HG03469 (cell line): ENCODE measurements at regions not wholly inside any gene's neighbourhood (a gene's known extent, or its start where the extent isn't known, plus 50 kb on each side); places are given as distances from the start of the nearest gene placed in this dataset.

Experiments
- ATAC-seq: cut with Tn5 transposase; IDR thresholded peaks from one replicate; pipeline ENCODE4 v1.9.1; 2021; ENCODE audit warnings: mild to moderate bottlenecking, moderate library complexity, moderate number of reproducible peaks; ENCODE audit not compliant: unreplicated experiment

DNA sequence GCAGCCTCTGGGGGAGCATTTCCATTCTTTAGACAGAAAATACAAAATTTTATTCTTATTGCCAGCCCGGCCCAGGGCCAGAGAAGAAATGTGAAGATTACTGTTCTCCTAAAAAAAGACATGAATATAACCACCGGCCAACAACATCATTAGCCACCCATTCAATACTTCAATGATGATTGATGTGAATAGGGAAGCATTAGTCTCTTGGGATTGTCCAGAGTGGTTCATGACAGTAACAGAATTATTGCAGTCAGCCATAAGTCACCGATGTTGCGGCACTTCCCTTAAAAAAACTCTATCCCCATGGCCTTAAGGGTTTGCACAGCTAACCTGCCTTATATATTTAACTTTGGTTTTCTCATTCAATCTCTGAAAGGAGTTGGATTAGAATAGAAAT is 418.7 kb downstream of the CENPC start:
- no peak for ATAC-seq

DNA sequence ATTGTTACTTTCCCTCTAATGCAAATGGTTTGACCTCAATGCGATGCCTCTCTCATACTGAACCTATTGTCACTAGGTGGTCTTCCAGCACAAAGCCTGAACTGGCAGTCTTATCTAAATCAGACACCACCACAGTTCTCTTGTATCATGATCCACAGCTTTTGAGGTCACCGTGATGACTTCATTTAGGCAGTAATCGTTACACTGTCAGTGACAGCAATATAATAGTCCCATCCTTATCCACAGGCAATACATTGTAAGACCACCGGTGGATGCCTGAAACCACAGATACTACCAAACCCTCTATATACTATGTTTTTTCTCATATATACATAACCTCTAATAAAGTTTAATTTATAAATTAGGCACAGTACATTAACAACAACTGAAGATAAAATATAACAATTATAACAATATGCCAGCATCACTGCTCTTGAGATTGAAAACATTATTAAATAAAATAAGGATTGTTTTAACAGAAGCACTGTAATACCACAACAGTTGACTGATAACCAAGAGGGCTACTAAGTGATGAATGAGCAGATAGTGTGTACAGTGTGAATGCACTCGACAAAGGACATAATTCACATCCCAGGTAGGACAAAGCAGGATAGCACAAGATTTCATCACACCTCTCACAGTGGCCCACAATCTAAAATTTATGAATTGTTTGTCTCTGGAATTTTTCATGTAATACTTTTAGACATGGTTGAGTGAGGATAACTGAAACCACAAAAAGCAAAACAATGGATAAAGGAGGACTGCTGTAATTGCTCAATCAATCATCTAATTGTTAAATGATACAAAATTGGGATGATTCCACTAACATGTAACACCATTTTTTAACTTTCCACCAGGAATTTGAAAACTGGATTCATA is 419.4 kb downstream of the CENPC start:
- no peak for ATAC-seq

DNA sequence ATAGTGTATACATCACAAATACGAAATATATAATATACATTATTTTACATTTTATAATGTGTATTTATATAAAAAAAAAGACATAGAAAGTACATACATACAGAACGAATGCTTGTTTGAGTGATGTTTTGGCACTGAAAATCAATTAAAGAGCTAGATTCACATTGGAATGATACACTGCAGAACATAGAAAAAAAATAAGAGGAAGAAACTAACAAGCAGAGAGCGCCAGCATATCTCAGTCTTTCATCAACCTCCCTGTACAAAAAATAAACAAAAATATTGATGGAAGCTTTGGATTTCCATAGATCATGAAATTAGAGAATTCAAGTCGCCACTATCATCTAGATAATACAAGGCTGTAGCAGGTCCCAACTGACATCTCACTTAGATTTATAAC is 420.6 kb downstream of the CENPC start:
- no peak for ATAC-seq

DNA sequence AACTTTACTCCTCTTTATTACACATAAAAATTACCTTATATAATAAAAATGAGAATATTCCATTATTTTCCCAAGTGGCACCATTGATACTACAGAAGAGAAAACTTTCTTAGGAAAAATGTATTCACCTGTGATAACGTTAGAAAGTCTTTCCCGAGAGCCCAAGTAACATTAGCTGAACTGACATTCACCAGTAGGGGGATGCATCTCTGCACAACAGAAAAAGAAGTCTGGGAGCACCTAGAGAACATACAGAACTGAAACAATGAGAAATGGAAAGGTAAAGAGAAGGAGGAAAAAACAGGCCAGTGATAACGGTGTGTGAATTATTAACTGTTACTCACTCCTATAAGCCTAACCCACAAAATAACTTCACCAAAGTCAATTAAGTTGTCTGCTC is 423.3 kb downstream of the CENPC start:
- no peak for ATAC-seq

DNA sequence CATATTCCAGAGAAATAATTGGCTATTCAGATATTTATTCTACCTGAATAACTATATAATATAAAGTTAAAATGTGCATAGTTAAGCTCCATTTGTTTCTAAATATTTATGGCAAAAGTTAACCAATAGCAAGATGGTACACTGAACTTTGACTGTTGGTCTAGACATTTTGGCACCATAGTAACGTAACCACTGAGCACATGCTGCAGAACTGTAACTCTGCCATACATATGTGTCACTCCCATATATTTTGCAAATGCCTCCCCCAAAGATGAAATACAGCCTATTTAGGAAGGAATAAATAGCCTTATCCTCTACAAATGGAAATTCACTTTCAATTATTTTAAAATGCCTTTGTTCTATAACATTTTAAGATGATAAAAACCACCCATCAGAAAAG is 424.9 kb downstream of the CENPC start:
- no peak for ATAC-seq

DNA sequence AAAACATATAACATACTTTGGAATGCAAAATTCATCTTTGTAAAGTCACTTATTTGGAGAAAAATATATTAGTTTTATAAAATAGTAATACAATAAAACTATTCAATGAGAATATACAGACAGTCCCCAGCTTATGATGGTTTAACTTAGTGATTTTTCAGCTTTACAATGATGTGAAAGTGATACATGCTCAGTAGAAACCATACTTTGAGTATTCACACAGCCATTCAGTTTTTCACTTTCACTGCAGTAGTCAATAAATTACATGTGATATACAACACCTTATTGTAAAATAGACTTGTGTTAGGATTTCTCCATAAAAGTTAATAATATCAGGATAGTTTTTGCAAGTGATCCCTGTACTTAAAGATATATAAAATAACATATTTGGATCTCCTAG is 436.0 kb downstream of the CENPC start:
- ATAC-seq = no peak

DNA sequence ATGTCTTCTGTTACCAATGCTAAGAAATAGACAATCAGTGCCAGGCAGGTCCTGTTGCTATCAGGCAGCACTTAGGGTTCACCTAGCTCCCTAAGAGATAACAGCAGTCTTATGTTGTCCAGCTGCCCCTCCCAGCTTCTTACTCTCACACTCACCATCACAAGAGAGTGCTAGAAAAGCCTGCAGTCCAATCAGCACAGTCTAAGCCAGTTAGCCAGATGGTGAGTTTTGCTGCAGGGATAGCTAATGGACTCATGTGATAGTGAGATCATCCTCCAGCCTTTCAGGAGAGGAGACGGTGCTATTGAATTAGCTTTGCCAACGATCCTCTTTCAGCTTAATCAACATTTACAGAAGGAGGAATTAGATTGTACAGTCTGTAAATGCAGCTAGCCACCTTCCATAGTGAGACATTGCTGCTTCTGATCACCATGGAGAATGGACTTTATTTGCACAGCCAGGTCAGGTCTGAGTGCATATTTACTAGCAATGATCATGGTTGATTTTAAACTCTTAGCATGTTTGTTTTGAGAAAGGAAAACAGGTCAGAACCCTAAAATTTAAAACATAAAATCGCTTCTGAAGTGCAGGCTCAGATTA is 438.3 kb downstream of the CENPC start:
- ATAC-seq = no peak

DNA sequence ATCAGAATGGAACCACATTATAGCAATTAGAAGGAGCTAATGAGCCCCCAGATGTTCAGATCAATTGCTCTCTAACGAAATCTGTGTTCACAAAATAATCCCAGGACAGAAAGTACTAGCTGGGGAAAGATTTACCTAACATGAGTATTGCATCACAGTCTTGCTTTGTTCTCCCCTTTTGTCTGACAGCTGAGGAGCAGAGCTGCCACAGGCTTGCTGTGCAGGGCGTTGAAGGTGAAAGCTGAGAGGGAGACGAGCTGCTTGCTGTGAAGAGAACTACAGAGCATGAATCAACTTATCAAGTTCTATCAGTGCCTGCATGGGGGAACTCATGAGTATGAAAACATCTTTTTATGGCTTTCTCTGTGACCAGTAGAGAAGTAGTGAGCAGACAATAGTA is 441.2 kb downstream of the CENPC start:
- ATAC-seq = no peak

DNA sequence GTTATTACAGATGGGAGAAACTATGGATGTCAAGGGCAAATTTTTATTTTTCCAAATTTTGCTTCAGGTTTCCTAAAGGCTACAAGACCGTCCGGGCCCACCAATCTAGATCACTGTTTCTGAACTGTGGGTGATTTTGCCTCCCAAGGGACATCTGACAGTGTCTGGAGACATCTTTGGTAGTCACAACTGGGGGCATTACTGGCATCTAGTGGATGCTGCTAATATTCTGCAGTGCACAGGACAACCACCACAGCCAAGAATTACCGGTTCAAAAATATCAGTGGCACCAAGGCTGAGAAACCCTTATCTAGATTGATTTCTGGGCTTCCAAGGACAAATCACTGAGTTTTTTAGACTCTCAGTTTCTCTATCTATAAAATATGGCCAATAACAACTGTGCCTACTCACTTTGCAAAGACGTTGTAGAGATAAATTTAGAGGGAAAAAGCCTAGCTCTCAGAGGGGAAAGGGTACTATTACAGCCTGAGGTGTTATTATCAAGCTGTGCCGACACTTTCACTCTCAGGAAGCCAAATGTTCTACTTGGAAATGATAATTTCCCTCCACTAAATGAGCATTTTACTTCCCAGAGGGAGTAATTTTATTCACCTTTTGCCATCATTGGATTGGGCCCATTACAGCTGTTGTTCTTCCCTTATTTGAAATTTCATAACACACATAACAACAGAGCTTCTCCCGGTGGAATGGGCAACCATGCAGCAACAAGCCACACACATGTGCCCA is 442.1 kb downstream of the CENPC start:
- no peak for ATAC-seq

DNA sequence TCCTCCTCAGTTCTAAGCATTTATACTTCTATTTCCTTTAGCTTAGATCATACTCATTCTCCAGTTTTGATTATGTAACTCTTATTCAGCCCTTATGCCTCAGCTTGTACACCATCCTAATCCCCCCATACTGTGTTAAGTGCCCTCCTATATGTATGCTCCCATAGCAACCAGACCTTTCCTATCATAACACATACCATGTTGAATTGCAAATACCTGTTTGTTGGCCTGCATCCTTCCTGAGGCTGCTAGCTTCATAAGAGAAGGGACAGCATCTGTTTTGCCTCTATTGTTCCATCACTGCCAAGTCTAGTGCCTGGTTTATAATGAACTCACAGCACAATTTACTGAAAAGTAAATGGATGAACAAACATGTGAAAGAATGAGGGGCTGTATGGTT is 443.7 kb downstream of the CENPC start:
- ATAC-seq = no peak

DNA sequence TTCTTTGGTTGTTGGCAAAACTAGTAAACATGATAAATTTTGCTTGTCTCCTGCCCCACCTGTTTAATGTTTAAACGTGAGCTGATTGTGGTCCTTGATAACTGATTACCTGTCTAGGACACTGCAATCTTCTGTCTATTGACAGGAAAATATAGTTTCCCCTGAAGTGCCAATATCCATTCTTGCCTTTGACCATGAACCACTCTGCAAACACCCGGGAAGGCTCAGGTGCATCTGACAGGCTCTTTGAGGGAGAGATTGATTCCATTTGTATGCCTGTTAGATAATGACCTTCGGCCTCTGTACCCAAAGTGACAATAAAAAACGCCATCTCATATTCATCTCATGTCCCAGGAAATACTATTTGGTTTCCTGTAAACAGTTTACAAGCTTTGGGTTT is 453.0 kb downstream of the CENPC start:
- no peak for ATAC-seq

DNA sequence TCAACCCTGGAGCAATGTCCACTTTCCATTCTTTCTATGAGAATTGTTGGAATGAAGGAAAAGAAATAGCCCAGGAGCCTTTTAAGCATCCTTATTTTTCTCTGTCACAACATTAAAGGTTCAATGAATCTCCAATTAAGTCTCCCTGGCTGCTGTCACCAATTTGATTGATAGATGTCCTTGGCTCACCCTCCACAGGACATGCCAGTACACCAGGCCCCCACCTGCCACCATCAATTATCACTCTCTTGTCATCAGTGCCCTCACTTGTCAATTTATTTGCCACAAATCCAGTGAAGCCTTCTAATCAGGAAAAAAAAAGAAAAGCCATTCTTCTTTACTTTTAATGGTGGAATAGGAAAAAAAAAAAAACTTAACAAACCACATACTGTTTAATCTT is 453.6 kb downstream of the CENPC start:
- ATAC-seq = no peak

DNA sequence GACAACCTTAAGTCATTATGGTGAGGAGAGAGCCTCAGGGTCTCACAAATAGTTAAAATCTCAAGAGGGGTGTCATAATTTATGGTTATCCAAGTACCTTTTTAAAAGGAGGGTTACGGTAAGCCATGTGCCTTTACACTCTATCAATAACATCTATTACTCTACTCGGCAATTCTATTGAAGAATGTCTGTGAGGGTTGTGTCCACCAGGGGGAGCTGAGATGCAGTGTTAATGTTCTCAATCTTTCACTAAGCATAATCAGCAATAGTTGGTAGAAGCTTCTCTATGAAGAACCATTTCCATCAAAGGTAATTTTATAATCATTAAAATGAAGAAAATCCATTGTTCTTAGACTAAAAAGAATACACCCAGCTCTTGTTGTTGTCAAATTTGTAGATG is 457.4 kb downstream of the CENPC start:
- peak; percentile 95 for ATAC-seq

DNA sequence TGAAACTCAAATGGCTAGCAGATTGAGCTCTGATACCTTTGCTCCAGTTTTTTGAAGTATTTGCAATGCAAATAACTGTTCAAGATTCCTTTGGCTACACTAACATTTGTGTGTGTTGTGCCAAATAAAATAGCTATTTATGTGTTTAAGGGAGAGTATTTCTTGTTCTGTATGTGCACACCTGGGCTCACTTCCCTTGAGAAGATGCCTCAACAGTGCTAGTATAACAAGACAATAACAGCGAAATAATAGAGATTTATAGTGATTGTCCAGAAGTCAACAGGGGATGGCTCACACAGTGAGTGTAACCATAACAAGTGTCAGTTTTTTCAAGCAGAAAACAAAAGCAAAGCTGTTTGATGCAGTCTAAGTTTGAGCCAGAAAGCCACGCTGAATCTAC is 460.5 kb downstream of the CENPC start:
- no peak for ATAC-seq

DNA sequence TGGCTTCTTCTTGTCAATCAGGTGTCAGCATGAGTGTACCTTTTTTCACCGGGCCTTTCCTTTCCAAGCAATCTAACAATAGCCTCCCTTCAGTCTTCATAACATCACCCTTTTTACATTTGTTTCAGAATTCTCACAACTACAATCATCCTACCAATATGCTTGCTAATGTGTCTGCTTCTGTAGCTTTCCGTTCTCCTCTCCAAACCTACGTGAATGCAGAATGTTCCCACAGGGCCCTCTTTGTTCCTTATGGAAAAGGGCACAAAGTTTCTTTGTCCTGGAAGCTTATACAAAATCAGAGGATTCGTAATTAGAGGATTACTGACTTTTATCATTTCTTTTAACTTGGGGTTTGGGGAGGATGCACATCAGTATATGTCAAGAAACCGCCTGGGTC is 461.8 kb downstream of the CENPC start:
- ATAC-seq = no peak

DNA sequence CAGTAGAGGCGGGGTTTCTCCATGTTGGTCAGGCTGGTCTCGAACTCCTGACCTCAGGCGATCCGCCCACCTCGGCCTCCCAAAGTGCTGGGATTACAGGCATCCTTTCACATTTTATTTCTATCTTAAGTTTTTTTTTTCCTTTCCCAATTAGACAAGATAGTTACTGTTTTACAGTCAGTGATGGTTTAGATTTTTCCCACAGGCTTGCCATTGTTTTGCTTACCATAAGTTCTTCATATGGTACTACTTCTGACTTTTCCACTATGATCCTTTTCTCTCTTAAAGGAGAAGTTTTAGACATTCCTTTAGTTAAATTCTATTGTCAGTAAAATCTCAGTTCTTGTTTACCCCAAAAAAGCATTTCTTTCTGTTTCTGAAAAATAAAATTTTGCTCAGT is 462.6 kb downstream of the CENPC start:
- ATAC-seq = no peak

DNA sequence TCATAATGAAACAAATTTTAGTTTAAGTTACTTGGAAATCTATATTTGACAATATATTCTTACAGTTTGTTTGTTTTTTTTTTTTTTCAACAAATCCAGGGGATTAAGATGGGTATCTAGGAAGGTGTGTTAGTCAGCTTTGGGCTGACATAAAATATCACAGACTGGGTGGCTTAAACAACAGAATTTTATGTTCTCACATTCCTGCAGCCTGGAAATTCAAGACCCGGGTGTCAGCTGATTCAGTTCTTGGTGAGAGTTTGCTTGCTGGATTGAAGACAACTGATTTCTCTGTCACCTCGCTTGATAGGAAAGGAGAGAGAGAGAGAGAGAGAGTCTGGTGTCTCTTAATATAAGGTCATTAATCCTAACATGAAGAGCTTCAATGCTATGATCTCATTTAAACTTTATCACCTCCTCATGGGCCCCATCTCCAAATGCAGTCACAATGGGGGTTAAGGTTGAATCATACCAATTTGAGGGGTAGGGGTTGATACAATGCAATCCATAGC is 465.2 kb downstream of the CENPC start:
- no peak for ATAC-seq

DNA sequence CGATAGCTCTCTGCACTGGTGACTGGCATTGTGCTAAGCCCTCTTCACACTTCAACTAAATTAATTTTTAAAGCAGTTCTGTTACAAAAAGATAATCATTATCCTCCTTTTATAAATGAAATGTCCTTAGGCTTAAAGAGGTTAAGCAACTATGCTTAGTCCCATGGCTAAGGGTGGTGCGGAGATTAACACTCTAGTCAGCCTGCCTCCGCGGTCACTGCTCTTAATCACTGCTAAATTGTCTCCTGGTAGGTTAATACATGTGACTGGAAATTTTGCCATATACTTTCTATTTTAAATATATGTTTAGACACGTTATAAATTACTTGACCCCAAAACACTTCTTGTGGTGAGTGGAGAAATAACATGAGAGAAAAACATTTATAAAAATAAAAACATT is 473.7 kb downstream of the CENPC start:
- ATAC-seq = no peak

DNA sequence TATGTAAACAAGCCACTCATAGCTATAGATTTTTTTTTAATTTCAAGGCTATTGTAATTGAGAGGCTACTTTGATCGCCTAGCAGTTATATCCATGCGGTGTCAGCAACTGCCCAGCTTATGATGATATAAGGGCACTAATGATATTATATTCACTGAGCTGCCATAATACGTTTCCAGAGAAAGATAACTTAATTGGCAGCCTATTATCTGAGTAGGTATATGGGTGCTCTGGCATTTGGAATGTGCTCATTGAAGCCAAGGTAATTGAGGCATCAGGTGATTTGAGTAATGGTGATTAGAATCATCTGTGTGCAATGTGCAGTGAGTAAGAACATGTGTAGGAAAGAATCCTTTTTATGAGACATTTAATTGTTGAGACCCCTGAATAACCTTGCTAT is 490.0 kb downstream of the CENPC start:
- ATAC-seq = no peak

DNA sequence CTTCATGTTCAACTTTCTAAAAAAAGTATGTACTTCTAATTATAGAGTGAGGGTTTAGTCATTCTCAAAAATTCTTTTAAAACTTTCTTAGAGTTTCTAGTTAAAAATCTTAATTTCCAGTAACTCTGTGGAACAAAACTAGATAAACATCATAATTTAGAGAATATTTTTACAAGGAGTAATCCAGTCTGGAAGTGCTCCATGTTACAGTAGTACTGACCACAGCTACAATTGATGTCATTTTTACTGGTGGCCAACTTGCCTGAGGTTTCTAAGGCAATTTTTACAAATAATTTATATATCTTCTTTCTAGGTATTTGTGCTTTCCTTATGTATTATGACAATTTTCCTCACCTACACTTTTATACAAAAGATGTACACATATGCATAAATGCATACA is 490.4 kb downstream of the CENPC start:
- no peak for ATAC-seq

DNA sequence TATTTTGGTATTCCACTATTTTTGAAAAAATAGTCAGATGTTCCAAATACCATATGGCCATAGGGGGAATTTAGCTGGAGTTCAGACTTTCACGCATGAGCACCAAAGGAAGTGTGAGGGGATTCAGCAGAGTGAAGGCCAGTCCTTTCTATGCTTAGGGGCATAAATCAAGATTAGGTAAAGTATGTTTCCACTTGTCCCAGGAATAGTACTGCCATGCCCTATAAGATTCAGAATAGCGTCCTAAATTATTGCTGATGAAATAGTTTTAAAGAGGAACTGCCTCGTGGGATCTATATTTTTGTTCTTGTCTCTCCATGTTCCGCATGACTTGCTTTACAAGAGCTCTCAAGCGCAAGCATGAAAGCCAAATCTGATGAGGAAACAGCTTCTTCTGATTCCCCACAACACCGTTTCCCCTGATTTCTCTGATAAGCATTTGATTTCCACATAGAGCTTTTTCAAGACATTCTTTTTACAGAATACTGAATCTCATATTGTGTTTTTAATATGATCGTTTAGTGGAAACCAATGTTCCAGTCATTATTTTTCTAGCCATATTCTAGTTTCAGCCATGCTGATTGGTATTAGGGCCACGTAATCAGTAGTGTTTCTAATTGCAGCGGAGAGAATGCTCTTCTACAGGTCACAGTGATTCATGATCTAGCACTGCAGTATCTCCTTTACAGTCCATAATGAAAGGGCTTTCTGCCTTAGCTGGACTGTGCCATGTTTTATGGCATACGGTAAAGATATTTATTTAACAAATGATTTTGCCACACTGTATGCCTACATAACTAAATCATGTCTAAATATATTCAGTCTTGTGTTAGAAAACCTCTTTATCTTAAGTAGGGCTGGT is 492.3 kb downstream of the CENPC start:
- no peak for ATAC-seq
